ENCODE measurements at regions not wholly inside any gene's neighbourhood (a gene's known extent, or its start where the extent isn't known, plus 50 kb on each side); places are given as distances from the start of the nearest gene placed in this dataset.
A peak's percentile ranks its signal among the peaks of the same experiment; 100 is the strongest.

DNA sequence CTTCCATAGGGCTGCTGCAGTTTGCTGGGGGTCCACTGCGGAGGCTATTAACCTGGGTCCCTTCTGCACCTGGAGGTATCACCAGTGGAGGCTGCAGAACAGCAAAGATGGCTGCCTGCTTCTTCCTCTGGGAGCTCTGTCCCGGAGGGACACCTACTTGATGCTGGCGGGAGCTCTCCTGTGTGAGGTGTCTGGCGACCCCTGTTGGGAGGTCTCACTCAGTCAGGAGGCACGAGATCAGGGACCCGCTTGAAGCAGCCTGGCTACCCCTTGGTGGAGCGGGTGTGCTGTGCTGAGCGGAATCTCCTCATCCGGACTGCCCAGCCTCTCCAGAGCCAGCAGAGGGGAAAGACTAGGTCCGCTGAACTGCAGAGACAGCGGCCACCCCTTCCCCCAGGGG, 56.0 kb upstream of the CTXND1 start:
- ChIA-PET CTCF (no interaction called here), POLR2A (no interaction called here)
- Histone ChIP-seq H3K4me3 (ENCODE audit: low read depth in 2 of 2, low read length in 2 of 2) (no peak overlapping the region), H3K9me3 (ENCODE audit: control insufficient read depth, insufficient read depth, low read depth, low read length) (no peaks in the 10 kb centered on the region), H3K4me1 (ENCODE audit: control insufficient read depth, insufficient read depth, low read length) (no peaks in the 10 kb centered on the region), H3K27ac (ENCODE audit: low read length) (no peak overlapping the region), H3K27me3 (ENCODE audit: control insufficient read depth, insufficient read depth, low read length) (peaks cover 6% of the 10 kb centered on the region; the same call in 1 of the 2 replicates), H3K36me3 (ENCODE audit: control insufficient read depth, insufficient read depth, low read length) (no peaks in the 10 kb centered on the region)
- TF ChIP-seq, protein P1, sequence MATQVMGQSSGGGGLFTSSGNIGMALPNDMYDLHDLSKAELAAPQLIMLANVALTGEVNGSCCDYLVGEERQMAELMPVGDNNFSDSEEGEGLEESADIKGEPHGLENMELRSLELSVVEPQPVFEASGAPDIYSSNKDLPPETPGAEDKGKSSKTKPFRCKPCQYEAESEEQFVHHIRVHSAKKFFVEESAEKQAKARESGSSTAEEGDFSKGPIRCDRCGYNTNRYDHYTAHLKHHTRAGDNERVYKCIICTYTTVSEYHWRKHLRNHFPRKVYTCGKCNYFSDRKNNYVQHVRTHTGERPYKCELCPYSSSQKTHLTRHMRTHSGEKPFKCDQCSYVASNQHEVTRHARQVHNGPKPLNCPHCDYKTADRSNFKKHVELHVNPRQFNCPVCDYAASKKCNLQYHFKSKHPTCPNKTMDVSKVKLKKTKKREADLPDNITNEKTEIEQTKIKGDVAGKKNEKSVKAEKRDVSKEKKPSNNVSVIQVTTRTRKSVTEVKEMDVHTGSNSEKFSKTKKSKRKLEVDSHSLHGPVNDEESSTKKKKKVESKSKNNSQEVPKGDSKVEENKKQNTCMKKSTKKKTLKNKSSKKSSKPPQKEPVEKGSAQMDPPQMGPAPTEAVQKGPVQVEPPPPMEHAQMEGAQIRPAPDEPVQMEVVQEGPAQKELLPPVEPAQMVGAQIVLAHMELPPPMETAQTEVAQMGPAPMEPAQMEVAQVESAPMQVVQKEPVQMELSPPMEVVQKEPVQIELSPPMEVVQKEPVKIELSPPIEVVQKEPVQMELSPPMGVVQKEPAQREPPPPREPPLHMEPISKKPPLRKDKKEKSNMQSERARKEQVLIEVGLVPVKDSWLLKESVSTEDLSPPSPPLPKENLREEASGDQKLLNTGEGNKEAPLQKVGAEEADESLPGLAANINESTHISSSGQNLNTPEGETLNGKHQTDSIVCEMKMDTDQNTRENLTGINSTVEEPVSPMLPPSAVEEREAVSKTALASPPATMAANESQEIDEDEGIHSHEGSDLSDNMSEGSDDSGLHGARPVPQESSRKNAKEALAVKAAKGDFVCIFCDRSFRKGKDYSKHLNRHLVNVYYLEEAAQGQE (IDR thresholded peaks at IDR 0.05; ENCODE audit: insufficient read depth in 1 of 2, low read depth in 2 of 2, low read length in 1 of 2): no peak
- TF ChIP-seq POLR2AphosphoS5 (IDR thresholded peaks at IDR 0.05; ENCODE audit: low read depth, low read length) (no peak), SIN3A (IDR thresholded peaks at IDR 0.05; ENCODE audit: borderline replicate concordance, insufficient read depth, low read depth, low read length) (no peak), TCF7L2 (IDR thresholded peaks at IDR 0.05; ENCODE audit: low read depth, low read length) (no peak)
- TF ChIP-seq, protein P2, sequence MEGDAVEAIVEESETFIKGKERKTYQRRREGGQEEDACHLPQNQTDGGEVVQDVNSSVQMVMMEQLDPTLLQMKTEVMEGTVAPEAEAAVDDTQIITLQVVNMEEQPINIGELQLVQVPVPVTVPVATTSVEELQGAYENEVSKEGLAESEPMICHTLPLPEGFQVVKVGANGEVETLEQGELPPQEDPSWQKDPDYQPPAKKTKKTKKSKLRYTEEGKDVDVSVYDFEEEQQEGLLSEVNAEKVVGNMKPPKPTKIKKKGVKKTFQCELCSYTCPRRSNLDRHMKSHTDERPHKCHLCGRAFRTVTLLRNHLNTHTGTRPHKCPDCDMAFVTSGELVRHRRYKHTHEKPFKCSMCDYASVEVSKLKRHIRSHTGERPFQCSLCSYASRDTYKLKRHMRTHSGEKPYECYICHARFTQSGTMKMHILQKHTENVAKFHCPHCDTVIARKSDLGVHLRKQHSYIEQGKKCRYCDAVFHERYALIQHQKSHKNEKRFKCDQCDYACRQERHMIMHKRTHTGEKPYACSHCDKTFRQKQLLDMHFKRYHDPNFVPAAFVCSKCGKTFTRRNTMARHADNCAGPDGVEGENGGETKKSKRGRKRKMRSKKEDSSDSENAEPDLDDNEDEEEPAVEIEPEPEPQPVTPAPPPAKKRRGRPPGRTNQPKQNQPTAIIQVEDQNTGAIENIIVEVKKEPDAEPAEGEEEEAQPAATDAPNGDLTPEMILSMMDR (IDR thresholded peaks at IDR 0.05): no peak
- BruUV-seq (replicated peaks): no TSS peak
- no peak for DNase-seq (ENCODE audit: low read depth, low spot score)
- intact Hi-C loops (cut with micrococcal nuclease; ENCODE audit: unreplicated experiment): loop anchor here (2.0 kb wide), 1 partner anchor 65 kb away; no protein-coding TSS in a partner anchor
- in situ Hi-C loops (cut with HindIII; ENCODE audit: low pct_unique_long_range_greater_than_20kb, low sequenced_read_pairs): no loop called here
- no peak for ATAC-seq

DNA sequence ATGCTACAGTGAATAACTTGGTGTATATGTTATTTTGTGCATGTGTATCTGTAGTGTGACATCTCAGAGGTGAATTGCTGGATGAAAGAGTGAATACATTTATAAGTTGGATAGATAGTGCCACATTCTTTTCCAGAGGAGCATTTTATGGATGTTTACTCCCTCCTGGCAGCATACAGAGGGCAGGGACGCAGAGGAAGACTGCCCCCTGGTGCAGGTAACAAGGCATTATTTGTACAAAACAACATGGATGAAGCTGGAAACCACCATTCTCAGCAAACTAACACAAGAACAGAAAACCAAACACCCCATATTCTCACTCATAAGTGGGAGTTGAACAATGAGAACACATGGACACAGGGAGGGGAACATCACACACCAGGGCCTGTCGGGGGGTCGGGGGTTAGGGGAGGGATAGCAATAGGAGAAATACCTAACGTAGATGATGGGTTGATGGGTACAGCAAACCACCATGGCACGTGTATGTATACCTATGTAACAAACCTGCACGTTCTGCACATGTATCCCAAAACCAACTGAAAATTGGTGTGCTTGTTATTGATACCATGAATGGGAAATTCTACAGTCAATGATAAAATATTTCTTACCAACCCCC, 57.9 kb upstream of the CTXND1 start:
- peak; percentile 69; the same call in 1 of the 2 replicates for ATAC-seq
- CTCF ChIA-PET: interaction anchor here (0.6 to 1.1 kb wide), 3 partner anchors 16 to 221 kb away, joined by 4 to 9 read pairs (median 6); no protein-coding TSS in a partner anchor
- POLR2A ChIA-PET: no interaction called here

More for the DNA sequence above, 57.9 kb upstream of the CTXND1 start:
- intact Hi-C loops (cut with micrococcal nuclease; ENCODE audit: unreplicated experiment): loop anchor here (2.0 kb wide), 1 partner anchor 67 kb away; no protein-coding TSS in a partner anchor
- no peak overlapping the region for H3K4me3 ChIP-seq (ENCODE audit: low read depth in 2 of 2, low read length in 2 of 2)
- no peak for DNase-seq (ENCODE audit: low read depth, low spot score)
- H3K27me3 ChIP-seq (ENCODE audit: control insufficient read depth, insufficient read depth, low read length): peaks cover 6% of the 10 kb centered on the region; the same call in 1 of the 2 replicates
- no peak overlapping the region for H3K27ac ChIP-seq (ENCODE audit: low read length)
- no peaks in the 10 kb centered on the region for H3K4me1 ChIP-seq (ENCODE audit: control insufficient read depth, insufficient read depth, low read length)
- no peak for TF ChIP-seq TCF7L2 (IDR thresholded peaks at IDR 0.05; ENCODE audit: low read depth, low read length)
- TF ChIP-seq, protein P2 (IDR thresholded peaks at IDR 0.05): peak; percentile 64
- no peaks in the 10 kb centered on the region for H3K9me3 ChIP-seq (ENCODE audit: control insufficient read depth, insufficient read depth, low read depth, low read length)
- BruUV-seq (replicated peaks): no TSS peak
- in situ Hi-C loops (cut with HindIII; ENCODE audit: low pct_unique_long_range_greater_than_20kb, low sequenced_read_pairs): no loop called here
- H3K36me3 ChIP-seq (ENCODE audit: control insufficient read depth, insufficient read depth, low read length): no peaks in the 10 kb centered on the region

Measured in Panc1 (cell line).